Transverse colon (tissue), 1 donor: ENCODE measurements at regions not wholly inside any gene's neighbourhood (a gene's known extent, or its start where the extent isn't known, plus 50 kb on each side); places are given as distances from the start of the nearest gene placed in this dataset.

Source experiments
- EP300 ChIP-seq: sonication (generic); formaldehyde crosslinking; IDR thresholded peaks from one replicate; pipeline ENCODE4 v1.6.1; 2017; ENCODE audit warnings: antibody characterized with exemption, low read depth
- POLR2A ChIP-seq: fragments of 450-650 bp; IDR thresholded peaks from one replicate; pipeline ENCODE4 v1.6.1; 2016; ENCODE audit warnings: antibody characterized with exemption, mild to moderate bottlenecking, moderate library complexity

DNA sequence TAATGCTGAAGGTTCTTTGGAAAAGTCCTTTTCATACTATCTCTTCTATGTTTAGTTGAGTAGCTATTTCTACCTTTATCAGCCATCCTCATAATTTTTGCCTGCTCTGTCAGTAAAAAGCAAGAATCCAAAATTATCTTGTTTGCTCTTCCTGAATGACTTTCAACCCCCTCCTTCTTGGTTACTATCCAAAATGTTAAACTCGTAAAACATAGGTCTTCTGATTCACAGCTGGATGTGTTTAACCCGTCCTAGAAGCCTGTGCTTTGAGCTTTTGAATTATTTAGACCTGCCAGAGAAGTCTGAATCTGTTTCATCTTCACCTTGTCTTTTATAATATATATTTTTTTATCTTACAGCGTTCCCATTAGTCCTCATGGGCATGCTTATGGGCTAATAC, 136.4 kb upstream of the MDFIC start:
- TF ChIP-seq EP300, result no peak
- no peak for TF ChIP-seq POLR2A
